ENCODE measurements at regions not wholly inside any gene's neighbourhood (a gene's known extent, or its start where the extent isn't known, plus 50 kb on each side); places are given as distances from the start of the nearest gene placed in this dataset.

GRCh38 chr15:94991718-94992117 is 760.4 kb downstream of the MCTP2 start:
- TF ChIP-seq CTCF (IDR thresholded peaks at IDR 0.05), result no peak
- no peak for TF ChIP-seq ZFX (IDR thresholded peaks at IDR 0.05; ENCODE audit: borderline replicate concordance)

All from 22Rv1 (cell line).